ENCODE measurements at regions not wholly inside any gene's neighbourhood (a gene's known extent, or its start where the extent isn't known, plus 50 kb on each side); places are given as distances from the start of the nearest gene placed in this dataset.
A peak's percentile ranks its signal among the peaks of the same experiment; 100 is the strongest.

DNA sequence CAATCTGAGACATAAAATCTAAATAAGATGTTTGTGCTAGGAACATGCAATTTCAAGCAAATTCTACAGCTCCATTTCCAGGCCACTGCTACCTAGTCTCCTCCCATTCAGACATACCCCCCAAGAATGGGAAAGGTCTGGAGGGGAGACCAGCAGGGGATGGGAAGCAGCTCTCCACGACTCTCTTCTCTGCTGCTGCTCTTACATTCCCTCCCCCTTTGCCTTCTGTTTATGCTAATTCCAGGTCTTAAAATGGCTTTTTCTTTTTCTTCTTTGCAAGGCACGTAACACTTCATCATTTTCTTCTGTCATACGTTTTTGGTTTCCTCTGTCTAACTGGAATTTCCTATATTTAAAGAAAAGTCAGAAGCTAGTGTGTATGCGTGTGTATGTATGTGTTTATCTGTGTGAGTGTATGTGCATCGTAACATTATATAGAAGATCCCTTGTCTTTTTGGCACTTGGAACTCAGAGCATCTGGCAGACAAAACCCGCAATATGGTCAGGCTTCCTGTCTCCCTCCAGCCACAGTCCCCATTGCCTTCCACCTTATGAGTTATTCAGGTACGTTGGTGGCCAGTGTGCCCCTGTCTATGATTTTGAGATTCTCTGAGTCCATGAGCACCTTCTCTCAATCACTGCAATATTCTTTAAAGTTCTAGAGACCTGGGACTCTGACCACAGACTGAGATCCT lies 493.7 kb downstream of the BTBD3 start:
- peaks cover 19% of the 10 kb centered on the region for H3K4me1 Mint-ChIP-seq
- H3K4me3 Mint-ChIP-seq: no peak overlapping the region
- TF ChIP-seq, protein P1, sequence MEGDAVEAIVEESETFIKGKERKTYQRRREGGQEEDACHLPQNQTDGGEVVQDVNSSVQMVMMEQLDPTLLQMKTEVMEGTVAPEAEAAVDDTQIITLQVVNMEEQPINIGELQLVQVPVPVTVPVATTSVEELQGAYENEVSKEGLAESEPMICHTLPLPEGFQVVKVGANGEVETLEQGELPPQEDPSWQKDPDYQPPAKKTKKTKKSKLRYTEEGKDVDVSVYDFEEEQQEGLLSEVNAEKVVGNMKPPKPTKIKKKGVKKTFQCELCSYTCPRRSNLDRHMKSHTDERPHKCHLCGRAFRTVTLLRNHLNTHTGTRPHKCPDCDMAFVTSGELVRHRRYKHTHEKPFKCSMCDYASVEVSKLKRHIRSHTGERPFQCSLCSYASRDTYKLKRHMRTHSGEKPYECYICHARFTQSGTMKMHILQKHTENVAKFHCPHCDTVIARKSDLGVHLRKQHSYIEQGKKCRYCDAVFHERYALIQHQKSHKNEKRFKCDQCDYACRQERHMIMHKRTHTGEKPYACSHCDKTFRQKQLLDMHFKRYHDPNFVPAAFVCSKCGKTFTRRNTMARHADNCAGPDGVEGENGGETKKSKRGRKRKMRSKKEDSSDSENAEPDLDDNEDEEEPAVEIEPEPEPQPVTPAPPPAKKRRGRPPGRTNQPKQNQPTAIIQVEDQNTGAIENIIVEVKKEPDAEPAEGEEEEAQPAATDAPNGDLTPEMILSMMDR (IDR thresholded peaks at IDR 0.05; ENCODE audit: unreplicated experiment in 3 of 3): no peak
- H3K27ac Mint-ChIP-seq: no peak overlapping the region
- peaks cover 18% of the 10 kb centered on the region for H3K9me3 Mint-ChIP-seq
- no peaks in the 10 kb centered on the region for H3K36me3 Mint-ChIP-seq (ENCODE audit: low read depth)
- H3K27me3 Mint-ChIP-seq (ENCODE audit: low read depth): no peaks in the 10 kb centered on the region

DNA sequence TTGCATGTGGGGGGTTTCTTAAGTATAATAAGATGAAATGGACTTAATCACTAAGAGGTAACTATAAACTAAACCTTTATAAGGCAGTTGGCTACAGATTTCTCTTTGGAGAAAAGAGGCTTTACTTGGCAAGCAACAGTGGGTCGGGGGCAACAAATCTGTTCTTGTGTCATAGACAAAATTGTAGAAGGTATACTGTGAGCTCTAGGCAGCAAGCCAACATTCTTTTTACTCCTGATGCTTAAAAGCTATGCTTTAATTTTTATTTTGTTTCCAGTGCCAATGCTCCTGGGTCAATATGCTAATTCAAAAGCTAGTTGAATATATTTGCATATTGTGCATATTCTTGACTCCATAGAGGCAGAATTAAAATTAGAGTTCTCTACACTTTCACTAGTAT lies 495.4 kb downstream of the BTBD3 start:
- no peak overlapping the region for H3K27ac Mint-ChIP-seq
- H3K36me3 Mint-ChIP-seq (ENCODE audit: low read depth): no peaks in the 10 kb centered on the region
- H3K27me3 Mint-ChIP-seq (ENCODE audit: low read depth): no peaks in the 10 kb centered on the region
- H3K4me1 Mint-ChIP-seq: peaks cover 19% of the 10 kb centered on the region
- H3K9me3 Mint-ChIP-seq: peaks cover 9% of the 10 kb centered on the region
- TF ChIP-seq, protein P1 (IDR thresholded peaks at IDR 0.05; ENCODE audit: unreplicated experiment in 3 of 3): no peak
- H3K4me3 Mint-ChIP-seq: no peak overlapping the region

DNA sequence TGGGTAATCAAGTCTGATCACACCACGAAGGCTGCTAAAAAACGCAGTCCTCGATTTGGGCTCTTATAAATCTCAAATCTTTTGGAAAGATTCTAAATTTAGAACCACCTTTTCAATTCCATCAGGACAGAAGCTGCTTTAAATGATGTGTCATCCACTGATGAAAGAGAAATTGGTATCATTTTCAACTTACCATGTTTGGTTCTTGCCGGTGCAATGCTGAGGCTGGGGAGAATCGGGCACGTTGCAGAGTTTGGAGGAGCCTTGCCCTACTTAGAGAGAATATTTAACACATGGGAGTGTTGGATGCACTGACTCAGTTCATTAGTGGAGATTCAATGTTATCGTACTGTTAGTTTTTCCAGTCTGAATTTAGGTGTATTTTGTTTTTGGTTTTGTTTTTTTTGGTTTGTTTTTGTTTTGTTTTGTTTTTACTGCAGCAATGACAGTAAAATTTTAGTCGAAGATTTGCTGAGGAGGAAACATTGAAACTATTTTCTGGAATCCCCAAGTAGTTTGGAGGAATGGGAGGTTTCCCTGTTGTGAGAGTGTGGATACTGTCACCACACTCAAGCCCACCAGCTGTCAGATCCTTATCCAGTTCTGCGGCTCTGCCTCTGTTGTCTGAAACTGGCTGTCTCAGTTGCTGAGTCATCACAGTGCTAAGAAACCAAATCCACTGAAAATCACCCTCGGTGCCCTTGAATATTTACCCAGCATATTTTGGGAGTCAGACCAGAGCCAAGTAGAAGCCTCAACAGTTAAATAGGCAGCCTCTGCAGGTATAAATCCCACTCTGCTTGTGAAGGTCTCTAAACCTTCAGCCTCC lies 497.0 kb downstream of the BTBD3 start:
- H3K27me3 Mint-ChIP-seq (ENCODE audit: low read depth): no peaks in the 10 kb centered on the region
- H3K4me3 Mint-ChIP-seq: no peak overlapping the region
- H3K9me3 Mint-ChIP-seq: no peaks in the 10 kb centered on the region

DNA sequence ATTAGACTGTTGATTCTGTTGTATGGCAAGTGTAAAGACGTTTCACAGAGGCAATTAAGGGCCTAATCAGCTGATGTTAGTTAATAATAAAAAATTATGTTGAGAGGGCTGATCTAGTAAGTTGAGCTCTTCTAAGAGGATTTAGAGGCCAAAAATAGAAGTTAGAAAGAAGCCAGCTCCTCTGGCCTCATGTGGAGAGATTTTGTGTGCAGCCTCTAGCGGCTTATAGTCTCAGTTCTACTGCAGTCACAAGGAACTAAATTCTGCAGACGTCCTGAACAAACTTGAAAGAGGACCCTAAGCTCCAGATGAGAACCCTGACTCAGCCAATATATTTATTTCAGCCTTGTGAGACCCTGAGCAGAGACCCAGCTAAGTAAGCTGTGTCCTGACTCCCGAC lies 498.6 kb downstream of the BTBD3 start:
- Mint-ChIP-seq H3K36me3 (ENCODE audit: low read depth) (no peaks in the 10 kb centered on the region), H3K9me3 (no peaks in the 10 kb centered on the region), H3K4me1 (peaks cover 19% of the 10 kb centered on the region), H3K4me3 (no peak overlapping the region), H3K27me3 (ENCODE audit: low read depth) (no peaks in the 10 kb centered on the region), H3K27ac (no peak overlapping the region)
- TF ChIP-seq, protein P1 (IDR thresholded peaks at IDR 0.05; ENCODE audit: unreplicated experiment in 3 of 3): no peak

More for the DNA sequence above, 497.0 kb downstream of the BTBD3 start:
- Mint-ChIP-seq H3K36me3 (ENCODE audit: low read depth) (no peaks in the 10 kb centered on the region), H3K27ac (peak overlapping the region; percentile 18 to 68 (median 31)), H3K4me1 (peaks cover 19% of the 10 kb centered on the region)
- TF ChIP-seq, protein P1 (IDR thresholded peaks at IDR 0.05; ENCODE audit: unreplicated experiment in 3 of 3): no peak

DNA sequence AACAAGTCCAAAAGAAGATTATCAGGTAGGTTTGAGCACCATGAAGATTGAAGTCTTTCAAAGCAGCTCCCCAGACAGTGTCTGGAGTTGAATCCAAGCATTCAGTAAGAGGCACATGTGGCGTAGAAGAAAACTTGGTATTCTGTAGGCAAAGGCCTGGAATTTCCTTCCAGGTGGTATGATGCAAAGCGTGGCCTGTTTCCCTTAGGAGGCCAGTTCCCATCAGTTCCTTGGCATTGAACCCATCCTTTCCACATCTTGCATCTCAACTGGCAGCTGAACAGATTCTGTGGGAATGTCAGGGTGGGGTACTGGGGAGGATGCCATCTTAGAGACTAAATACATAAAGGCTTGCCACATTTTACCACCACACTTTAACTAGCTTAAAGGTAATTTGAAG lies 516.0 kb downstream of the BTBD3 start:
- Mint-ChIP-seq H3K27me3 (ENCODE audit: low read depth) (no peaks in the 10 kb centered on the region), H3K9me3 (no peaks in the 10 kb centered on the region), H3K4me3 (no peak overlapping the region), H3K4me1 (peaks cover 23% of the 10 kb centered on the region), H3K27ac (no peak overlapping the region), H3K36me3 (ENCODE audit: low read depth) (no peaks in the 10 kb centered on the region)
- TF ChIP-seq, protein P1 (IDR thresholded peaks at IDR 0.05; ENCODE audit: unreplicated experiment in 3 of 3): no peak

Data from nephron (organoid).